NCI-H460 (cell line): ENCODE measurements at regions not wholly inside any gene's neighbourhood (a gene's known extent, or its start where the extent isn't known, plus 50 kb on each side); places are given as distances from the start of the nearest gene placed in this dataset.

ENCODE experiments used
- DNase-seq: peaks from one replicate; pipeline ENCODE4 v3.0.0-alpha.2; 2016; ENCODE audit warnings: low read depth; ENCODE audit errors: extremely low read depth

GRCh38 chr6:137357263-137357947 lies 136.8 kb downstream of the OLIG3 start:
- no peak for DNase-seq

- DNase-seq, result no peak
Measured at GRCh38 chr6:137353842-137354397, 134.7 kb upstream of the IFNGR1 start.

GRCh38 chr6:137353346-137353745 lies 134.2 kb upstream of the IFNGR1 start:
- peak; percentile 64 for DNase-seq

- DNase-seq, result peak; percentile 96
Measured at GRCh38 chr6:137352859-137353258, 133.7 kb upstream of the IFNGR1 start.

GRCh38 chr6:137351890-137352289 lies 132.7 kb upstream of the IFNGR1 start:
- DNase-seq, result peak; percentile 99

- no peak for DNase-seq
Measured at GRCh38 chr6:137350857-137351256, 131.7 kb upstream of the IFNGR1 start.

- no peak for DNase-seq
Measured at GRCh38 chr6:137349856-137350830, 131.0 kb upstream of the IFNGR1 start.

GRCh38 chr6:137348777-137349176 lies 129.6 kb upstream of the IFNGR1 start:
- no peak for DNase-seq

GRCh38 chr6:137343241-137343640 lies 124.1 kb upstream of the IFNGR1 start:
- no peak for DNase-seq

- no peak for DNase-seq
Measured at GRCh38 chr6:137342607-137343190, 123.5 kb upstream of the IFNGR1 start.

GRCh38 chr6:137341681-137342195 lies 122.6 kb upstream of the IFNGR1 start:
- DNase-seq, result peak; percentile 80

- no peak for DNase-seq
Measured at GRCh38 chr6:137339929-137340559, 120.9 kb upstream of the IFNGR1 start.

GRCh38 chr6:137334884-137335283 lies 115.7 kb upstream of the IFNGR1 start:
- DNase-seq, result no peak

- DNase-seq, result no peak
Measured at GRCh38 chr6:137334094-137334493, 114.9 kb upstream of the IFNGR1 start.

GRCh38 chr6:137332637-137333280 lies 113.6 kb upstream of the IFNGR1 start:
- DNase-seq, result no peak

GRCh38 chr6:137323860-137324259 lies 104.7 kb upstream of the IFNGR1 start:
- DNase-seq, result no peak

GRCh38 chr6:137320271-137320670 lies 101.1 kb upstream of the IFNGR1 start:
- DNase-seq, result no peak

GRCh38 chr6:137316626-137317025 lies 97.4 kb upstream of the IFNGR1 start:
- DNase-seq, result no peak

- DNase-seq, result no peak
Measured at GRCh38 chr6:137315081-137315480, 95.9 kb upstream of the IFNGR1 start.
